ENCODE measurements at regions not wholly inside any gene's neighbourhood (a gene's known extent, or its start where the extent isn't known, plus 50 kb on each side); places are given as distances from the start of the nearest gene placed in this dataset.

DNA sequence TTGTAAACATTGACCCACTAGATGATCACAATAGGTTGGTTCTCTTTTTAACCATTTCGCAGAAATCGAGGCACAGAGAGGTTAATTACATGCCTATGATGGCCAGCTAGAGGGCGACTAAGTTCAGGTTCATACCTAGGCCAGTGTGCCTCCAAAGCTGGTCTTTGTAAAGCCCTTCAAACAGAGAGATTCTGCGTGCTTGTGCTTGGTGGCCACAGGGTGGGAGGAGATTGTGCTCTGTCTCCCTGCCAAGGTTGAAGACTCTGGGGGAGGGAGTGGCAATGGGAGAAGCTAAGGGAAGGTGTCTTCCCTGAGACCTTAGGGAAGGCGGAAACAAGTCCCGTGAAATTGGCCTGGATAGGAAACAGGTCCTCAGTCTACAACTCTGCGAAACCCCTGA lies 59.1 kb upstream of the RBM15 start:
- ChIA-PET POLR2A (no interaction called here), CTCF (ENCODE audit: unreplicated experiment) (no interaction called here)
- Histone ChIP-seq H4K20me1 (ENCODE audit: insufficient read depth, low read length) (no peaks in the 10 kb centered on the region), H3K36me3 (ENCODE audit: insufficient read depth, low read length) (no peaks in the 10 kb centered on the region), H3K4me1 (ENCODE audit: insufficient read depth, low read length, poor library complexity, severe bottlenecking) (no peaks in the 10 kb centered on the region), H2AFZ (ENCODE audit: low read length) (no peak overlapping the region), H3K9me2 (ENCODE audit: insufficient read depth, low read length) (no peaks in the 10 kb centered on the region), H3K27ac (ENCODE audit: low read depth, low read length, poor library complexity, severe bottlenecking) (no peak overlapping the region), H3K9me3 (ENCODE audit: low read length) (no peaks in the 10 kb centered on the region), H3K79me2 (ENCODE audit: insufficient read depth, low read depth, low read length) (no peaks in the 10 kb centered on the region), H3K4me2 (ENCODE audit: low read length) (no peak overlapping the region), H3K4me3 (ENCODE audit: low read depth, low read length, poor library complexity, severe bottlenecking) (no peak overlapping the region)
- peak; percentile 7 for DNase-seq (ENCODE audit: low spot score)
- BruUV-seq (replicated peaks), result no TSS peak
- TF ChIP-seq, protein P1, sequence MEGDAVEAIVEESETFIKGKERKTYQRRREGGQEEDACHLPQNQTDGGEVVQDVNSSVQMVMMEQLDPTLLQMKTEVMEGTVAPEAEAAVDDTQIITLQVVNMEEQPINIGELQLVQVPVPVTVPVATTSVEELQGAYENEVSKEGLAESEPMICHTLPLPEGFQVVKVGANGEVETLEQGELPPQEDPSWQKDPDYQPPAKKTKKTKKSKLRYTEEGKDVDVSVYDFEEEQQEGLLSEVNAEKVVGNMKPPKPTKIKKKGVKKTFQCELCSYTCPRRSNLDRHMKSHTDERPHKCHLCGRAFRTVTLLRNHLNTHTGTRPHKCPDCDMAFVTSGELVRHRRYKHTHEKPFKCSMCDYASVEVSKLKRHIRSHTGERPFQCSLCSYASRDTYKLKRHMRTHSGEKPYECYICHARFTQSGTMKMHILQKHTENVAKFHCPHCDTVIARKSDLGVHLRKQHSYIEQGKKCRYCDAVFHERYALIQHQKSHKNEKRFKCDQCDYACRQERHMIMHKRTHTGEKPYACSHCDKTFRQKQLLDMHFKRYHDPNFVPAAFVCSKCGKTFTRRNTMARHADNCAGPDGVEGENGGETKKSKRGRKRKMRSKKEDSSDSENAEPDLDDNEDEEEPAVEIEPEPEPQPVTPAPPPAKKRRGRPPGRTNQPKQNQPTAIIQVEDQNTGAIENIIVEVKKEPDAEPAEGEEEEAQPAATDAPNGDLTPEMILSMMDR (conservative IDR thresholded peaks at IDR 0.05; ENCODE audit: low read length), result peak; percentile 27; the same call in 1 of the 2 replicates
- no peak for TF ChIP-seq EZH2phosphoT487 (IDR thresholded peaks at IDR 0.05; ENCODE audit: borderline replicate concordance, low read depth, low read length)
- intact Hi-C loops (cut with micrococcal nuclease; ENCODE audit: unreplicated experiment), result no loop called here

DNA sequence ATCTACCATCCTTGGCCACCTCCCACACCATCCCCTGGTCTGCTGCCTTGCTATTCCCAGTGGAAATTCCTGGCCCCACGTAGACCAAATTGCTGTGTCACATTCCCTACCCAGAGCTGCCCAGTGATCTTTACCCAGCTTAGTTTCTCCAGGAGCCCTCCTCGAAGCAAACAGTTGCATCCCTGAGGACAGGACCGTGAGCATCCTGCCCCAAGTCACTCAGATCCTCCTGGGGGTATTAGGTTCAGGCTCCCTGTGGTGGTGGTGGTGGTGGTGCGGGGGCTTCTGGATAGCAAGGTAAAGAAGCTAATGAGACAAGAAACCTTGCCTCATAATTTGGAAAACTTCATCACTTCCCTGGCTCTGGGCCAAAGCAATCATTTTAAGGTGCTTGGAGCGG lies 58.4 kb upstream of the RBM15 start:
- H3K9me2 ChIP-seq (ENCODE audit: insufficient read depth, low read length), result no peaks in the 10 kb centered on the region
- CTCF ChIA-PET (ENCODE audit: unreplicated experiment), result no interaction called here
- BruUV-seq (replicated peaks), result no TSS peak
- H3K36me3 ChIP-seq (ENCODE audit: insufficient read depth, low read length), result no peaks in the 10 kb centered on the region
- no peaks in the 10 kb centered on the region for H3K4me1 ChIP-seq (ENCODE audit: insufficient read depth, low read length, poor library complexity, severe bottlenecking)
- no peak overlapping the region for H3K4me2 ChIP-seq (ENCODE audit: low read length)
- H3K79me2 ChIP-seq (ENCODE audit: insufficient read depth, low read depth, low read length), result no peaks in the 10 kb centered on the region
- no peak overlapping the region for H3K4me3 ChIP-seq (ENCODE audit: low read depth, low read length, poor library complexity, severe bottlenecking)
- POLR2A ChIA-PET, result no interaction called here
- H2AFZ ChIP-seq (ENCODE audit: low read length), result no peak overlapping the region
- no peaks in the 10 kb centered on the region for H4K20me1 ChIP-seq (ENCODE audit: insufficient read depth, low read length)
- intact Hi-C loops (cut with micrococcal nuclease; ENCODE audit: unreplicated experiment), result no loop called here
- H3K9me3 ChIP-seq (ENCODE audit: low read length), result no peaks in the 10 kb centered on the region
- no peak for DNase-seq (ENCODE audit: low spot score)
- TF ChIP-seq, protein P1 (conservative IDR thresholded peaks at IDR 0.05; ENCODE audit: low read length), result no peak
- no peak for TF ChIP-seq EZH2phosphoT487 (IDR thresholded peaks at IDR 0.05; ENCODE audit: borderline replicate concordance, low read depth, low read length)
- no peak overlapping the region for H3K27ac ChIP-seq (ENCODE audit: low read depth, low read length, poor library complexity, severe bottlenecking)

GRCh38 chr1:110281363-110282290 lies 57.5 kb upstream of the RBM15 start:
- no peak overlapping the region for H3K4me3 ChIP-seq (ENCODE audit: low read depth, low read length, poor library complexity, severe bottlenecking)
- no TSS peak for BruUV-seq (replicated peaks)
- no peak overlapping the region for H3K4me2 ChIP-seq (ENCODE audit: low read length)
- no peaks in the 10 kb centered on the region for H3K9me3 ChIP-seq (ENCODE audit: low read length)
- no peak overlapping the region for H3K27ac ChIP-seq (ENCODE audit: low read depth, low read length, poor library complexity, severe bottlenecking)
- H3K9me2 ChIP-seq (ENCODE audit: insufficient read depth, low read length), result no peaks in the 10 kb centered on the region
- no peak for TF ChIP-seq EZH2phosphoT487 (IDR thresholded peaks at IDR 0.05; ENCODE audit: borderline replicate concordance, low read depth, low read length)
- TF ChIP-seq, protein P1 (conservative IDR thresholded peaks at IDR 0.05; ENCODE audit: low read length), result no peak
- CTCF ChIA-PET (ENCODE audit: unreplicated experiment), result no interaction called here
- DNase-seq (ENCODE audit: low spot score), result no peak
- H2AFZ ChIP-seq (ENCODE audit: low read length), result no peak overlapping the region
- H3K4me1 ChIP-seq (ENCODE audit: insufficient read depth, low read length, poor library complexity, severe bottlenecking), result no peaks in the 10 kb centered on the region
- no peaks in the 10 kb centered on the region for H3K79me2 ChIP-seq (ENCODE audit: insufficient read depth, low read depth, low read length)
- no peaks in the 10 kb centered on the region for H4K20me1 ChIP-seq (ENCODE audit: insufficient read depth, low read length)
- no peaks in the 10 kb centered on the region for H3K36me3 ChIP-seq (ENCODE audit: insufficient read depth, low read length)
- intact Hi-C loops (cut with micrococcal nuclease; ENCODE audit: unreplicated experiment), result no loop called here
- POLR2A ChIA-PET, result no interaction called here
